GM12864 (cell line): ENCODE measurements at regions not wholly inside any gene's neighbourhood (a gene's known extent, or its start where the extent isn't known, plus 50 kb on each side); places are given as distances from the start of the nearest gene placed in this dataset.
"Not testable (repeated sequence)": the region's sequence is repeated elsewhere in the genome, so short reads cannot be mapped to it uniquely, and the experiment has no call there.

Experiments
- DNase-seq: peaks from one replicate; pipeline ENCODE4 v3.0.0-alpha.2; 2011; ENCODE audit warnings: low read depth
- H3K4me3 ChIP-seq: 2 replicates; pipeline ENCODE4 v1.5.1; 2011; ENCODE audit warnings: mild to moderate bottlenecking, low read depth, low read length, control low read depth
- TF ChIP-seq, protein P1 (sequence below): IDR thresholded peaks from 2 replicates; pipeline ENCODE4 v1.5.1; 2011; ENCODE audit warnings: low read depth, mild to moderate bottlenecking, moderate library complexity, low read length, control low read depth, inconsistent platforms; ENCODE audit errors: missing control alignments

DNA sequence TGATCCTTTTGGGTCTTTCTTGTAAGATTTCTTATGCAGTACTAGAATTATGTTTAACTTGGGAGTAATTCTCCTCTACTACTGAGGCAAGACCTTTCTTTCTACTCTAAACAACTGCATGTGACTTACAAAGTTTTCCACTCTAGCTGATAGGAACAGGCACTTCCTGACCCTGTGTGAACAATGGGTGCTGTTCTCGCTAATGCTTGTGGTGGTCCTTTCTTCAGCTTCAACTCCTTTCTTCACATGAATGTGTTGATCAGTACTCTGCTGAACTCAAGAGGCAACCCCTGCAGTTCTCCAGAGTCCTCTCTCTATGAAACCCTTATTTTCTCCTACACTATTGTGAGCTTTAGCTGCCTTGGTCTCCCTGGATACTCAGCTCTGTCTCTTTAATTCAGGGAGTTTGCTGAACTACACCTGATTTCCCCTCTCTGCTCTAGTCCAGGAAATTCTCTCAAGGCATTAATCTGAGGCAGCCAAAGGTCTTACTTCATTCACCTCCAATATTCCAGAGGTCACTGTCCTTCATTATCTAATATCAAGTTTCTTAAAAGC lies 484.6 kb upstream of the PIK3R1 start:
- DNase-seq: no peak
- TF ChIP-seq, protein P1, sequence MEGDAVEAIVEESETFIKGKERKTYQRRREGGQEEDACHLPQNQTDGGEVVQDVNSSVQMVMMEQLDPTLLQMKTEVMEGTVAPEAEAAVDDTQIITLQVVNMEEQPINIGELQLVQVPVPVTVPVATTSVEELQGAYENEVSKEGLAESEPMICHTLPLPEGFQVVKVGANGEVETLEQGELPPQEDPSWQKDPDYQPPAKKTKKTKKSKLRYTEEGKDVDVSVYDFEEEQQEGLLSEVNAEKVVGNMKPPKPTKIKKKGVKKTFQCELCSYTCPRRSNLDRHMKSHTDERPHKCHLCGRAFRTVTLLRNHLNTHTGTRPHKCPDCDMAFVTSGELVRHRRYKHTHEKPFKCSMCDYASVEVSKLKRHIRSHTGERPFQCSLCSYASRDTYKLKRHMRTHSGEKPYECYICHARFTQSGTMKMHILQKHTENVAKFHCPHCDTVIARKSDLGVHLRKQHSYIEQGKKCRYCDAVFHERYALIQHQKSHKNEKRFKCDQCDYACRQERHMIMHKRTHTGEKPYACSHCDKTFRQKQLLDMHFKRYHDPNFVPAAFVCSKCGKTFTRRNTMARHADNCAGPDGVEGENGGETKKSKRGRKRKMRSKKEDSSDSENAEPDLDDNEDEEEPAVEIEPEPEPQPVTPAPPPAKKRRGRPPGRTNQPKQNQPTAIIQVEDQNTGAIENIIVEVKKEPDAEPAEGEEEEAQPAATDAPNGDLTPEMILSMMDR: no peak
- H3K4me3 ChIP-seq: no peak overlapping the region

DNA sequence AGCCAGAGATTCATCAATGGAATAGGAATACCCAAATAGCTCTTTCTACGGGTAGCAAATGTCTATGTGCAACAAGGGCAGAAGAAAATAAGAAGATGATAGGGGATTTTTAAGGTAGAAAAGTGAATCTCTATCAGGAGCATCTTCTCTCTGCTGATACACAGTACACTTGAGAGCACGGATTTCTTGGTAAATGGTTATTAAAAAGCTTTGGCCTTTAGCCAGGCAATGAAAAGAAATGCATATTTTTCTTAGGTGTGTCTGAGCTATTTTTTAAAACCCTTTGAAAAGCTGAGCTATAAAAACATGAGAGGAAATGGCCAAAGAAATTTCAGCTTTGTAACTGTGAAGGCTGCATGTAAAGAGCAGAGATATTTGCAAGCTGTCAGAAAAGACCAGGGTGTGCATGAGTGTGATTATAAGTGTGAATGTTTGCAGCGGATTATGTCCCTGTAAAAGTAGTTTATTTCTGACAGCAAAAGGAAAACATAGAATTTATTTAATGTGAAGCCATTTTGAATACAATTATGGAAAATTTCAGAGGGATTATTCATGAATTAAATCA lies 487.1 kb upstream of the PIK3R1 start:
- DNase-seq: no peak
- TF ChIP-seq, protein P1: no peak
- no peak overlapping the region for H3K4me3 ChIP-seq

DNA sequence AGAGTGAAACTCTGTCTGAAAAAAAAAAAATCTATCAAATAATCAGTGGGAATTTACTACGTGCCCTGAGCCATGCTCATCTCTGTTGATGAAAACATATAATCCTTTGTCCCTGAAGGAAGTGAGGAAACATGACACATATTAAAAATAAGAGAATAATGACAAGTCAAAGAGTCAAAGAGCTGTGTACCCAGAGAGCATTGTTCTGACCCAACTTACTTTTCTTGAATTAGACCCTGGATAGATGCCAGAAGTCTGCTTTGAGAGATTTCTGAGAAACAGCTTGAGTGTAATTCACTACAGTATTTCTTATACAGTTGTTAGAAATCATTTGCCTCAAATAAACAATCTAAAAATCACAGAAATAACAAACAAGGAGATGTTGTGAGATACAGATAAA lies 490.0 kb upstream of the PIK3R1 start:
- no peak for DNase-seq
- TF ChIP-seq, protein P1: no peak
- H3K4me3 ChIP-seq: no peak overlapping the region

DNA sequence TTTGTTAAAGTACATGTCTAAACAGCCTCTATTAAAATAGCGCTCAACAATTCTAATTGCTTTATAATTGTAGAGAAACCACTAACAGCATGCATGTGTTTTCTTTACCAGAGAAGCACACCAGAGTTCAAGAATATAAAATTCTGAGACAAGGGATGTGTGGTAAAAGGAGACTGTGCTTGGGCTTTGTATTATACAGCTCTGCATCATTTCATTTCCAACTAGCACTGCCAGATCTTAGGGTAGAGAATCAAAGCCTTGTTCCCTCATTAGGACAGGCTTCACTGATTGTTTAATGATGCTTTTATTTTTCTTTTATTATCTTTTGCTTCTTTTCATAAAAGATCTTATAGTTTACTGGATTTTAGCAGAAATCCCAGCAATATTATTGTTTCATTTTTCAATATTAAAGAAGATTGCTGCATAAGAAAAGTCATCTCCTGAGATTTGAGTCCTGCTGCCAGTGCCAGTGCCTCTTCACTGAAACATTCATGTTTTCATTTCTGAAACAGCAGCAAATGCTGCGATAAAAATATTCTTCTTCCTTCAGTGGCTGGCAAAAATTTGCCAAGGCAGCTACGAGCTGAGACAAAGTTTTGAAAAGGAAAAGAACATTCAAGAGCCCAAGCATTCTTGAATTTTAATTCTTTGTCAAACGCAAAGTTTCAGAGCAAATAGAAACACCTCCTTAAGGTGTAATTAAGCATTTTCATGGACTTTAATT lies 491.0 kb upstream of the PIK3R1 start:
- no peak for DNase-seq
- TF ChIP-seq, protein P1: no peak
- H3K4me3 ChIP-seq: no peak overlapping the region

DNA sequence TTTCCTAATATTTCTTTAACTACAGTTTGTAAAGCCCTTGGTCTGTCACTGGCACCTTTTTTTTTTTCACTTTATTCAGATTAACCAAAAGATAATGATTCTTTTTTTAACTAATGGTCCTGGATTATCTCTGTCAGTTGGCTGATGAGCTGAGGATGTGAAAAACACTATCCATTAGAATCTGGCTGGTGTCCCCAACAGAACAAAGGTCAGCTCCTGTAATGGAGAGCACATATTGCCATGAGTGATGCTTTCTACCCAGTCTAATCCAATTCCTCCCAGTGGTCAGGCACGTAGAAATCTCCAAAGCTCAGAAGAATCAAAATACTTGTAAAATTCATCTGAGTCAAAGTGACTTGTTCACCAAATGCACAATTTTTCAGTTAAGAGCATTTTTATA lies 491.7 kb upstream of the PIK3R1 start:
- no peak overlapping the region for H3K4me3 ChIP-seq
- TF ChIP-seq, protein P1: no peak
- no peak for DNase-seq

DNA sequence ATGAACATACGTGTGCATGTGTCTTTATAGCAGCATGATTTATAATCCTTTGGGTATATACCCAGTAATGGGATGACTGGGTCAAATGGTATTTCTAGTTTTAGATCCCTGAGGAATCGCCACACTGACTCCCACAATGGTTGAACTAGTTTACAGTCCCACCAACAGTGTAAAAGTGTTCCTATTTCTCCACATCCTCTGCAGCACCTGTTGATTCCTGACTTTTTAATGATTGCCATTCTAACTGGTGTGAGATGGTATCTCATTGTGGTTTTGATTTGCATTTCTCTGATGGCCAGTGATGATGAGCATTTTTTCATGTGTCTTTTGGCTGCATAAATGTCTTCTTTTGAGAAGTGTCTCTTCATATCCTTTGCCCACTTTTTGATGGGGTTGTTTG lies 493.0 kb upstream of the PIK3R1 start:
- H3K4me3 ChIP-seq, DNase-seq: not testable (repeated sequence)

DNA sequence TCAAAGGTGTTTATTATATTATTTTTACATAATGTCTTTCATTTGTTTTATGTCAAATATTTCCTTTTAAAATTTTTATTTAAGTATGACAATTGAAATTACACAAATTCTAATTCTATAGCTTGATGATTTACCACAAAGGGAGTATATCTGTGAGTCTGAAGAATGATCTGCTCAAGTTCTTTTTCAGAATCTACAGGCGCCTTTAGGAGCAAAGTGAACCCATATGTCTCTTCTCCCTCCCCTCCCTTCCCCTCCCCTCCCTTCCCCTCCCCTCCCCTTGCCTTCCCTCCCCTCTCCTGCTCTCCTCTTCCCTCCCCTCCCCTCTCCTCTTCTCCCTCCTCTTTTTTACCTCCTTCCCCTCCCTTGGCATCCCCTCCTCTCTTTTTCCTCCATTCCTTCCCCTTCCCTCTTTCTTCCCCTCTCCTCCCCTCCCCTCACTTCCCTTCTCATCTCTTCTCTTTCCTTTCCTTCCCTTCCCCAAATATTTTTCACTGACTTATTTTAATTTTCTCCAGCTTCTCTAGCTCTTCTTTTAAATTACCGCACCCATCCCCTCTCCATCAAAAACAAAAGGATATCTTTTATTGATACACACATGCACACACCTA lies 495.3 kb upstream of the PIK3R1 start:
- DNase-seq: no peak
- TF ChIP-seq, protein P1: no peak
- H3K4me3 ChIP-seq: no peak overlapping the region
